Keratinocyte (primary cell): ENCODE measurements at regions not wholly inside any gene's neighbourhood (a gene's known extent, or its start where the extent isn't known, plus 50 kb on each side); places are given as distances from the start of the nearest gene placed in this dataset.

Experiments
- EZH2 ChIP-seq: IDR thresholded peaks from one replicate; pipeline ENCODE4 v1.6.1; 2012; ENCODE audit warnings: inconsistent platforms, mild to moderate bottlenecking, low read length, moderate library complexity
- TF ChIP-seq, protein P1 (sequence below), 3 experiments: IDR thresholded peaks in 1 of 3; conservative IDR thresholded peaks in 1 of 3; optimal IDR thresholded peaks in 1 of 3; 2 replicates in 2 of 3; 3 replicates in 1 of 3; pipeline versions ENCODE3 to v1.5.1; 2011; ENCODE audit warnings: low read length in 3 of 3, mild to moderate bottlenecking in 3 of 3, moderate library complexity in 2 of 3, control low read depth in 1 of 3, inconsistent platforms in 1 of 3; ENCODE audit not compliant: insufficient read depth in 2 of 3; ENCODE audit errors: extremely low read depth in 1 of 3

DNA sequence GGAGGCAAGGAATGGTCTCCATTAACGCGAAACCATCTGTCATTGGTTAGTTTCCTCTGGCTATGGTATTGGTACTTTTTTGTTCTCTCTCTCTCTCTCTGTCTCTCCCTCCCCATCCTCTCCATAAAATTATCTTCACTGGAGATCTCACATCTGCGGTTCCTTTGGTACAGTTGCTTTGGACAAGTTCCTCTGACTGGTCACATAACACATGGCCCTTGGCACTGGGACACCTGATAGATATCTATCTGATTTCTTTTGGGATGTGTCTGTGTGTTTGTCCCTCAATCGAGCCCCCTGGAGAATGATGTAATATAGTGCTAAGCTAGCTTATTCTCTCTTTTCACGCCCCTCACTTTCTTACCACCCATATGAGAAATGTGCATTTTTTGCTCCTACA is 682.0 kb upstream of the B3GALT2 start:
- TF ChIP-seq, protein P1, sequence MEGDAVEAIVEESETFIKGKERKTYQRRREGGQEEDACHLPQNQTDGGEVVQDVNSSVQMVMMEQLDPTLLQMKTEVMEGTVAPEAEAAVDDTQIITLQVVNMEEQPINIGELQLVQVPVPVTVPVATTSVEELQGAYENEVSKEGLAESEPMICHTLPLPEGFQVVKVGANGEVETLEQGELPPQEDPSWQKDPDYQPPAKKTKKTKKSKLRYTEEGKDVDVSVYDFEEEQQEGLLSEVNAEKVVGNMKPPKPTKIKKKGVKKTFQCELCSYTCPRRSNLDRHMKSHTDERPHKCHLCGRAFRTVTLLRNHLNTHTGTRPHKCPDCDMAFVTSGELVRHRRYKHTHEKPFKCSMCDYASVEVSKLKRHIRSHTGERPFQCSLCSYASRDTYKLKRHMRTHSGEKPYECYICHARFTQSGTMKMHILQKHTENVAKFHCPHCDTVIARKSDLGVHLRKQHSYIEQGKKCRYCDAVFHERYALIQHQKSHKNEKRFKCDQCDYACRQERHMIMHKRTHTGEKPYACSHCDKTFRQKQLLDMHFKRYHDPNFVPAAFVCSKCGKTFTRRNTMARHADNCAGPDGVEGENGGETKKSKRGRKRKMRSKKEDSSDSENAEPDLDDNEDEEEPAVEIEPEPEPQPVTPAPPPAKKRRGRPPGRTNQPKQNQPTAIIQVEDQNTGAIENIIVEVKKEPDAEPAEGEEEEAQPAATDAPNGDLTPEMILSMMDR (optimal IDR thresholded peaks at IDR 0.05 in 1 of 3, IDR thresholded peaks at IDR 0.05 in 1 of 3, conservative IDR thresholded peaks at IDR 0.05 in 1 of 3; ENCODE audit: extremely low read depth in 1 of 3, insufficient read depth in 2 of 3, low read length in 3 of 3), result no peak
- TF ChIP-seq EZH2, result no peak
